Heart right ventricle (tissue), 16 donors: ENCODE measurements at regions not wholly inside any gene's neighbourhood (a gene's known extent, or its start where the extent isn't known, plus 50 kb on each side); places are given as distances from the start of the nearest gene placed in this dataset.

Experiments
- ATAC-seq, 8 donors: fragments of 200-7000 bp; cut with Tn5 transposase; one replicate each; pipeline ENCODE4 v1.9.1; 2020; ENCODE audit warnings: mild to moderate bottlenecking in 8 of 8, moderate library complexity in 8 of 8, moderate number of reproducible peaks in 1 of 8
- DNase-seq, 2 donors: peaks; one replicate each; pipeline ENCODE4 v3.0.0-alpha.2; 2020
- H3K27ac ChIP-seq, 10 donors: fragments of 200-600 bp; sonication (generic) in 2 of 10; one replicate each; pipeline versions ENCODE4 v1.5.0 to v1.8.0; 2020 to 2022; ENCODE audit warnings: mild to moderate bottlenecking in 3 of 10
- H3K27me3 ChIP-seq, 7 donors: fragments of 200-600 bp; one replicate each; pipeline ENCODE4 v1.8.0; 2021 to 2022; ENCODE audit warnings: mild to moderate bottlenecking in 2 of 7
- H3K36me3 ChIP-seq, 9 donors: fragments of 200-600 bp; sonication (generic) in 1 of 9; one replicate each; pipeline versions ENCODE4 v1.5.0 to v1.8.0; 2020 to 2022; ENCODE audit warnings: mild to moderate bottlenecking in 2 of 9
- H3K4me1 ChIP-seq, 9 donors: fragments of 200-600 bp; sonication (generic) in 1 of 9; one replicate each; pipeline versions ENCODE4 v1.5.0 to v1.8.0; 2020 to 2022; ENCODE audit warnings: mild to moderate bottlenecking in 4 of 9
- H3K4me3 ChIP-seq, 10 donors: fragments of 200-600 bp; sonication (generic) in 2 of 10; one replicate each; pipeline versions ENCODE4 v1.5.0 to v1.8.0; 2020 to 2022; ENCODE audit warnings: mild to moderate bottlenecking in 7 of 10, moderate library complexity in 2 of 10
- H3K9me3 ChIP-seq, 11 donors: fragments of 200-600 bp in 10 of 11; sonication (generic) in 2 of 11; one replicate each; pipeline versions ENCODE4 v1.5.0 to v1.8.0; 2013 to 2022; ENCODE audit warnings: mild to moderate bottlenecking in 2 of 11, control low read depth in 1 of 11, moderate library complexity in 1 of 11
- WGBS, 2 donors: extraction: QIAGEN DNeasy Blood & Tissue Kit; methylation state at CpG; one replicate each; pipeline ENCODE4 v1.1.7; 2013; ENCODE audit warnings: inconsistent platforms in 1 of 2; 5-methylcytosine and 5-hydroxymethylcytosine counted together
- intact Hi-C, 10 donors: fragments of 100-400 bp; cut with DNase I; formaldehyde crosslinking; loops; one replicate each; pipeline versions ENCODE4 v1.11.1 to v1.14.2; 2022
- TF ChIP-seq, protein P1 (sequence below), 9 donors: fragments of 200-600 bp; sonication (generic) in 2 of 9; IDR thresholded peaks; one replicate each; pipeline versions ENCODE4 v1.5.0 to v1.8.0; 2021 to 2022; ENCODE audit warnings: antibody characterized with exemption in 9 of 9, mild to moderate bottlenecking in 5 of 9, moderate library complexity in 1 of 9
- donor health status: Arrhythmogenic right ventricular cardiomyopathy.
- donor health status: ischemic (EF 13 %, LVEDD 7.1; RV severe dilation, severe dysfunction).
- donor health status: healthy with polysubstance abuse.
- donor health status: DM: no; HTN: yes; CAD: no.
- donor health status: DM: no; HTN: no; CAD: no.
- donor health status: ischemic (EF 25% LVEDD 6.9; RV normal size, moderate dysfunction).
- donor health status: ischemic (EF 25% LVEDD 5.7; RV mildly dilated, moderate dysfunction).
- donor health status: healthy.
- donor health status: DM: yes; HTN: yes; CAD: no.
- donor health status: Ischemic cardiomyopathy.
- donor health status: ischemic (EF 35%, LVEDD 5.7; RV mildly dilated, moderate dysfunction).
- donor health status: nonischemic (EF 11% LVEDD 7.7; RV severe dilation, severe dysfunction).
- donor health status: DM: yes; HTN: yes; CAD: no.
- donor health status: PGD.
- donor health status: ischemic (EF 29% LVEDD 5.4; RV normal size, mild dysfunction).
- donor health status: nonischemic (EF 23%, LVEDD 6.1; RV moderate dilation, normal function).

DNA sequence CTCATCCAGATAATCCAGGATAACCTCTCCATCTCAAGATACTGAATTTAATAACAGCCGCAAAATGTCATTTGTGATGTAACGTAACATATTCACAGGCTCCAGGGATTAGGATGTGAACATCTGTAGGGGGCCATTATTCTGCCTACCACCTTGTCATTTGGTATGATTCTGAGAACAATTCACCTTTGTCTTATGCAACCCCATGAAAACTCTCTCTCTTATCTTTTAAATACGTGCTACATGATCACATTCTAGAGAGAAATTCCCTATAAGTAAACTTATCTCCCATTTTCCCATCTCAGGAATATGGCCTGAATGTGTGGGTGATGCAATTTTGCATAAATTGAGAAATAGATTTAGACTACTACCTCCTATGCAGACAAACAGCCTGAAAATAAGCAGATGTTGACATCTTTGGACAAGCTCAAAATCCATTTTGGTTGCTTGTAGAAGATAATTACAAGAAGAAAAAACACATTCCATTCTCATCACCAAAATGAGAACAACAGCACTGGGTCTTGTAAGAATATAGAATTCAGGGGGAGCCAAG, 255.4 kb upstream of the STXBP5 start:
- no peak for ATAC-seq
- WGBS, 2 donors: 88 to 89% methylated on average over 3 of the region's 3 CpGs
- no peak for DNase-seq
- intact Hi-C loops: no loop called here
- no peaks in the 10 kb centered on the region for H3K36me3 ChIP-seq
- H3K9me3 ChIP-seq: peaks cover 0 to 3% (median 0%) of the 10 kb centered on the region in 11 donors
- TF ChIP-seq, protein P1, sequence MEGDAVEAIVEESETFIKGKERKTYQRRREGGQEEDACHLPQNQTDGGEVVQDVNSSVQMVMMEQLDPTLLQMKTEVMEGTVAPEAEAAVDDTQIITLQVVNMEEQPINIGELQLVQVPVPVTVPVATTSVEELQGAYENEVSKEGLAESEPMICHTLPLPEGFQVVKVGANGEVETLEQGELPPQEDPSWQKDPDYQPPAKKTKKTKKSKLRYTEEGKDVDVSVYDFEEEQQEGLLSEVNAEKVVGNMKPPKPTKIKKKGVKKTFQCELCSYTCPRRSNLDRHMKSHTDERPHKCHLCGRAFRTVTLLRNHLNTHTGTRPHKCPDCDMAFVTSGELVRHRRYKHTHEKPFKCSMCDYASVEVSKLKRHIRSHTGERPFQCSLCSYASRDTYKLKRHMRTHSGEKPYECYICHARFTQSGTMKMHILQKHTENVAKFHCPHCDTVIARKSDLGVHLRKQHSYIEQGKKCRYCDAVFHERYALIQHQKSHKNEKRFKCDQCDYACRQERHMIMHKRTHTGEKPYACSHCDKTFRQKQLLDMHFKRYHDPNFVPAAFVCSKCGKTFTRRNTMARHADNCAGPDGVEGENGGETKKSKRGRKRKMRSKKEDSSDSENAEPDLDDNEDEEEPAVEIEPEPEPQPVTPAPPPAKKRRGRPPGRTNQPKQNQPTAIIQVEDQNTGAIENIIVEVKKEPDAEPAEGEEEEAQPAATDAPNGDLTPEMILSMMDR (IDR thresholded peaks at IDR 0.05): no peak
- peaks cover 0 to 7% (median 0%) of the 10 kb centered on the region in 9 donors for H3K4me1 ChIP-seq
- H3K4me3 ChIP-seq: no peak overlapping the region
- H3K27ac ChIP-seq: no peak overlapping the region
- no peaks in the 10 kb centered on the region for H3K27me3 ChIP-seq

DNA sequence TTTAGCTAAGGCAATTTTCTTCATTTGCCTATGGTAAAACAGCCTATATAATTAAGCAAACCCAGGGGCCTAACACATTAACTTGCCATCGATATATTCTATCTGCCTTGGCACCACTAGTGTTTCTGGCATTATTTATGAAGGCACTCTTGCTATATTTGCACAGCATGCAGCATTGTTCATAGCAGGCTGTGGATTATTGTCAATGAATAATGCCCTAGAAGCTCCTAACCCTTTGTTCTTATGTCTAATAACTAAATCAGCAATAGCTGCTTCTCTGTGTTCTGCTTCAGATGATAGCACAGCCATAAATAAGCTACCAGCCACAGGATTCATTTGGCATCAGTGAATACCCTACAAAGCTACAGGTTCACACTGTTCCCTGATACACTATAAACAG, 254.8 kb upstream of the STXBP5 start:
- DNase-seq (no peak), ATAC-seq (no peak)
- Histone ChIP-seq H3K27ac (no peak overlapping the region), H3K36me3 (no peaks in the 10 kb centered on the region), H3K9me3 (peaks cover 0 to 3% (median 0%) of the 10 kb centered on the region in 11 donors), H3K4me3 (no peak overlapping the region), H3K27me3 (no peaks in the 10 kb centered on the region), H3K4me1 (peaks cover 0 to 7% (median 0%) of the 10 kb centered on the region in 9 donors)
- 84 to 86% methylated on average over 1 of the region's 1 CpG for WGBS, 2 donors
- intact Hi-C loops: no loop called here
- TF ChIP-seq, protein P1 (IDR thresholded peaks at IDR 0.05): no peak

DNA sequence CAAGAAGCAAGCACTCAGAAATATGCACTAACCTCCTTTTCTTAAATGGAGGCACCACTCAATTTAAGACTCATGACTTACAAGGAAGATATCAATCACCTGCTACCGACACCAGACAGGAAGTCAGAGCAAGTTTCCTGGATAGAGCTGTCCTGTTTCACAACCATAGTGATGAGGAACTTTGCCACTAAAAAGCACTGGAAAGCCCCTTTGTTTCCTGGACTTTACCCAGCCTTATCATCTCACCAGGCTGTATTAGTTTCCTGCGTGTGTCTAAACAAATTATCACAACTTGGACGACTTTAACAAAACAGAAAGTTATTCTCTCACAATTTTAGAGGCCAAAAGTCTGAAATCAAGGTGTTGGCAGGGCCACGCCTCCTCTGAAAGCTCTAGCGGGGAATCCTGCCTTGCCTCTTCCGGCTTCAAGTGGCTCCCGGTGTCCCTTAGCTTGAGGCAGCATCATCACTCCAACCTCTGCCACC, 253.8 kb upstream of the STXBP5 start:
- intact Hi-C loops: no loop called here
- WGBS, 2 donors: 60 to 68% methylated on average over 7 of the region's 7 CpGs
- Histone ChIP-seq H3K36me3 (no peaks in the 10 kb centered on the region), H3K27me3 (no peaks in the 10 kb centered on the region), H3K4me3 (no peak overlapping the region), H3K27ac (no peak overlapping the region), H3K4me1 (peaks cover 0 to 7% (median 0%) of the 10 kb centered on the region in 9 donors), H3K9me3 (peaks cover 0 to 3% (median 0%) of the 10 kb centered on the region in 11 donors)
- DNase-seq (no peak), ATAC-seq (no peak)
- TF ChIP-seq, protein P1 (IDR thresholded peaks at IDR 0.05): no peak

DNA sequence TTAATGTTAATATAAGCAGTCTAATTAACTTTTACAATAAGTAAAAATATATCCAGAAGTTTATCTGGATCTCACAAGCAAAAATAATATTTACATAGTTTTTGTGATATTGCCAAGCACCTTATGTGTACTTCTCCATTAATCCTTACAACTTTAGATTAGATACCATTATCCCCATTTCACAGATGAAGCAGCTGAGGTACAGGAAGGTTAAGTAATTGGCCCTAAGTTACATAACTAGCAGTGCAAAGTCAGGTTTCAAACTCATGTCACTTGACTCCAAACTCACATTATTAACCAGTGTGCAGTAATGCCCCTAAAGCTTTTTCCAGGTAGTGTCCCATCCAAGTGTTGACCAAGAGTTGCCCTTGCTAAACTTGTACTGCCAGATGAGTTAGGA, 248.6 kb upstream of the STXBP5 start:
- no peaks in the 10 kb centered on the region for H3K9me3 ChIP-seq
- no peak overlapping the region for H3K27ac ChIP-seq
- no peak for DNase-seq
- TF ChIP-seq, protein P1 (IDR thresholded peaks at IDR 0.05): no peak
- H3K27me3 ChIP-seq: no peaks in the 10 kb centered on the region
- no peak overlapping the region for H3K4me3 ChIP-seq
- H3K4me1 ChIP-seq: peaks cover 0 to under 1% (median 0%) of the 10 kb centered on the region in 9 donors
- H3K36me3 ChIP-seq: no peaks in the 10 kb centered on the region
- intact Hi-C loops: no loop called here
- ATAC-seq: no peak
